NCI-H774 (cell line): ENCODE measurements at regions not wholly inside any gene's neighbourhood (a gene's known extent, or its start where the extent isn't known, plus 50 kb on each side); places are given as distances from the start of the nearest gene placed in this dataset.

Experiments
- DNase-seq: peaks from one replicate; lab custom pipeline; 2025; lab: John Stamatoyannopoulos, UW

GRCh38 chr17:68184816-68185436, 62.9 kb upstream of the AMZ2 start:
- no peak for DNase-seq

DNA sequence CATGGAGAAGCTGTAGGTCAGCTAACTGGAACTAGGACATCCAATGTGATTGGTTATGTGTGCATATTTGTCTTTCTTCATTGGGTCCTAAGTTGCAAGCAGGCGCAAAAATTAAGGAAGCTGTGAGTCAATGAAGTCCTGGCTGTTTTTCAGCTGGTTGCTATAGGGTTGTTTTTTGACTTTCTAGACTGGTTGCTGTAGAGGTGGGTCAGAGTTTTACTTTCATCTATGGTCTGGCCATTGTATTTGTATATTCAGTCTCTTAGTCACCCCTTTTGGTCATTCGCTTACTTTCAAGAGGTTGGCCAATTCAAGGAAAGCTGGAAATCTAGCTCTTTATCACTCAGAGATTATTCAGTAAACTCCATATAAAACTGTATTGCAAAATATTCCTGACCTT, 62.0 kb upstream of the AMZ2 start:
- no peak for DNase-seq

GRCh38 chr17:68190495-68190894, 57.3 kb upstream of the AMZ2 start:
- DNase-seq, result no peak

GRCh38 chr17:68195667-68196393, 52.0 kb upstream of the AMZ2 start:
- DNase-seq, result no peak

GRCh38 chr17:68196394-68197090, 51.3 kb upstream of the AMZ2 start:
- DNase-seq, result no peak

DNA sequence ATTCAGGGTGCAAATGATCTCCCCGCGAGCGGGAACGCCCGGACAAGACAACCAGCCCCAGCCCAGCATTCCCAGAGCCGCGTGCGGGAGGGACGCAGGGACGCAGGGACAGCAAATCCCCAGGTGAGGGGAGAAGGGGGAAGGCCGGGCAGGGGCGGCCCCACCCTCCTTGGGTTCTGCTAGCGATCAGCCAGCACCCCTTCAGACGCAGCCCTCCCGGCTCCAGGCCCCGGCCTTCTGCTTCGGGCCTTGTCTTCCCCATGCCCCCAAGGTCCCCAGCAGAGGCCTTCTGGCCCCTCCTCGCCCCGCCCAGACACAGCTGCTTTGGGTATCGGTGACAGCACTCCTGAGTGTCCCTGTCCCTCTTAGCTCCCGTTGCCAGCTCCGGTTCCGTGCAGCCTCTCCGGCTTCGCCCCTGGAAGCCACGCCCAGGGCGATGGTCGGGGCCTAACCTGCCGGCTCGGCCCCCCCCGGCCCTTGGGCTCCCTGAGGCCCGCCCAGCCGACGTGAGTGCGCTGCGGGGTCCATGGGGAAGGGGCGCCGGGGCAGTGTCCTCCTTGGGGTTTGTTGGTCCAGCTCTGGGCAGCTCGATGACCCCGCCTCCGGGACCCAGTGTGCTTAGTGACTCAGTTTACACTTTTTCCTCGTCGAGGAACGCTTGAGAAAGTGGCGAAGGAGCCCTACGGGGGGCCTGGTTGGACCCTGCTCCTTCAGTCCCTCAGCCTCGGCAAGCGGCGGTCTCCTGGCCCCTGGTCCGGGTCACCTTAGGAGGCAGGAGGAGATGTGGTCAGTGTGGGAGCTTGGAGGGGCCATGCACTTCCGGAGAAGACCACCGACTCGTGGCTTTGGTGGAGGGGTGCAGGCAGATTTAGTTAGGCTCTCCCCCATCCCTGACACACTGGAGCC, 50.5 kb upstream of the AMZ2 start:
- DNase-seq, result no peak

DNA sequence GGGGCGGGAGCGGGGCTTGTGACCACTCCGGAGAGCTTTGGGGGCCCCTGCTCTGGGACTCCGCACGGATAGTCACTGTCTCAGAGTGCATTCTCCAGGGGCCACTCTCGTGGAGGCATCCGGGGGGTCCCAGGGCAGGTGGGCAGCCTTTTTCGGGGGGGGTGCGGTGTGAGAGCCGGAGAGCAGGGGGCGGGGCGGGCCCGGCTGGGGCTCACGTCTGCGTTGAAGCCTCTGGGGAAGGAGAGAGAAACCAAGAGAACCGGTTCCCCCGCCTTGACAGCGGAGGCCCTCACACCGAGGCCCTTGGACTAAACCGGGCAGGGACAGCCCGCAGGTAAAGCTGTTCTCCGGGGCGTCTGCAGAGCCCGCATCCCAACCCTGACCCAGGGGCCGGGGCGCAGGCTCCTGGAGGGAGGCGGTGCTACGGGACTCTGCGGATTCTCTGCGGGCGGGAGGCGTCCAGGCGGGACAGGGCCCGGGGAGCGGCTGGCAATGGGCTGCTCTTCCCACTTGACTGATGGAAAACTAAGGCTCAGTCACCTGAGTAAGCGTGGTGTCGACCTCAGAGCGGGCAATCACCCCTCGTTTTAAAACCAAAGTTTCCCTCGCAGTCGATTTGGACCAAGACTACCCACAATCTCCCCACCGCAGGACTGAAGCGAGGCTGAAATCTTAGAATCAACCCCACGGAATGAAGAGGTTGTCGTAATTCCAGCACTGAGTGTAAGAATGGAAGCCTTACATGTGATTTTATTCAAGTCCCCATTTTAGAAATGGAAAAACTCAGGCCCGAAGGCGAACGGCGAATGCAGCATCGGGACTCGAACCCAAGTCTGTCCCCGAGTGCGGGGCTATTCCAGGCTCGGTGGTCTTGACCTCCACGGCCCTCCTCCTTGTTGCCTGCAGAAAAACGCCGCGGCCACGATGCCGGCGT, 49.6 kb upstream of the AMZ2 start:
- DNase-seq, result no peak
